ENCODE measurements at regions not wholly inside any gene's neighbourhood (a gene's known extent, or its start where the extent isn't known, plus 50 kb on each side); places are given as distances from the start of the nearest gene placed in this dataset.

- no peak for TF ChIP-seq CTCF (IDR thresholded peaks at IDR 0.05)
- no peak for TF ChIP-seq POLR2A (IDR thresholded peaks at IDR 0.05)
These were observed 59.5 kb upstream of the GALNT15 start for GRCh38 chr3:16114930-16115329.

Measured in body of pancreas (tissue), 4 donors.